HG02840 (cell line): ENCODE measurements at regions not wholly inside any gene's neighbourhood (a gene's known extent, or its start where the extent isn't known, plus 50 kb on each side); places are given as distances from the start of the nearest gene placed in this dataset.

ENCODE experiments used
- ATAC-seq: cut with Tn5 transposase; IDR thresholded peaks from one replicate; pipeline ENCODE4 v1.9.1; 2021; ENCODE audit warnings: mild to moderate bottlenecking, moderate library complexity, moderate number of reproducible peaks; ENCODE audit not compliant: unreplicated experiment, low FRiP score

DNA sequence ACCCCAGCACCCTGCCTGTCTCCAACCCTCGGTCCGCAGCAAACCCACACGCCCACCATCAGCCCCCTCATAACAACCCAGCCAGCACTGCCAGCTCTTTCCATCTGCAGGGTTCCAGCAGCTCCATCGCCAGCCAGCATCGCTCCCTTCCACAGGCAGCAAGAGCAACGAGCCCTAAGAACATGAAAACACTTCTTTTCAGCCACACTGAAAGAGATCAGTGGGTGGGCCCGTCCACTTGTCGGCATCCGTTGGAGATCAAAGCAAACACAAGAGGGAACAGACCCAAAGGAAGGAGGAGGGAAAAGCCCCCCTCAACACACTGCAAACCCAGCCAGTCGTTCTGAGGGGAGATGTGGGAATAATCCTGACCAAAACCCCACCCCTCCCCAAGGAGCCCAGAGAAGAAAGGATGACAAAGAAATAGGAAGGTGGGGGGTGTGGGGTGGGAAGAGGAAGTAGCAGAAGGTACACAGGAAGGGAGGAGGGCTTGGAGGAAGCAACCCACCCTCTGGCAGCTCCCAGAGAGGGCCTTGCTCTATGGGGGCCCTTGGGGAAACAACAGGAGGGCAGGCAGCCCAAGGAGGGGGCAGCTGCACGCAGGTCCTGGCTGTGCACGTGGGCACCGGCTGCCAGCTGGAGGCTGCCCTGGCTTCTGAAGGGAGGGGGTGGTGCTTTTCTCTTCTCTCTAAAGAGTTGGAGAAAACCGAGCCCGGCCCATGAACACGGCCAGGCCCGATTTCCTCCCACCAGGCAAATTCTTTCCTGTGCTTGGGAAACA is 473.6 kb upstream of the PROK2 start:
- ATAC-seq = no peak

DNA sequence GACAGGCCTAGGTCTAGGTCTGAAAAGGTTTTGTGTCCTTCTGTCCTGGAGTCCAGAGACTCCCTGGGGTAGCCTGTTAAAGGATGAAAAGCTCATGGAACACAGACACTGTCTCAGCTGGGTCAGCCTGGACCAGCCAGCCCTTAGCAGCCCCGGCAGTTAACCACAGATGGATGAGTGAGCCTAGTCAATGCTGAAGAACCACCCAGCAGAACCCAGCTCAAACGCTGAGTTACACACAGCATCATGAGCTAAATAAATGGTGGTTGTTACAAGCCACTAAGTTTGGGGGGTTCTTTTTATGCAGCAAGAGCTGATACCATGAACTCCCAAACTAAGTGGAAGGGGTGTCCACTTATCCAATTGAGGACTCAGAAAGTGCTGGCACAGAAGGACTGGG is 472.8 kb upstream of the PROK2 start:
- ATAC-seq = no peak

DNA sequence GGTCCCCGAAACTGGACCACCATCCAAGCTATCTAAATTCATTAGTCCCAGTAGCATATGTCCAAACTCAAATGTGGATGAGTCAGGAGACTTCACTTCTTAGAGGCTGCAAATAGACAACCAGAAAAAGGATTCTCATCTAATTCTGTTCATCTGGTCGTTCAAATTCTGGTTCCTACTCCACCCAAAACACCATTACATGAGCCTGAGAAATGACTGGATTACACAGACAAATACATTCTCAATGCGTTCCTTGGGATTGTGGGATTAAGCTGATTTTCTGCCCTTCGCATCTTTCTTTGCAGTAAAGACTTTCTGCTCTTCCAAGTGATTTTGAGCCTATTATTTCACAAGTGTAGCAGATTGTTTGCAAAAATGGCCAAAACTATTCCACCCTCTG is 472.3 kb upstream of the PROK2 start:
- no peak for ATAC-seq

DNA sequence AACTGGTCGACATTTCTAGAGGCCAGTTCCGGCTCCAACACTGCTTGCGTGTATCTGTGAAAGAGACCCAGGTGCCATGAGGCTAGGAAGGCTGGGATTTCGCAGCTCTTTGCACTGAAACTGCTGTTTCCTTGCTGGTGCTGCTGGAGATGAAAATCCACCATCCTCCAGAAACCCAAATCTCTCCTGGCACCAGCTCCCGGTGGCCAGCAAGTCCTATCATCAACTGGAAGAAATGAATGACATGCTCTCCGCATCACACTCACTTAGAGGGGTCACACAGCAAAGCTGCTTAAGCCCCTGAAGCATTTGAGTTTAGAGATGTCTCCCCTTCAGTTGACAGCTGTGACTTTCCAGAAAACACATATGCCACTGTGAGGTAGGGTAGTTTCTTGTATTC is 471.8 kb upstream of the PROK2 start:
- no peak for ATAC-seq

DNA sequence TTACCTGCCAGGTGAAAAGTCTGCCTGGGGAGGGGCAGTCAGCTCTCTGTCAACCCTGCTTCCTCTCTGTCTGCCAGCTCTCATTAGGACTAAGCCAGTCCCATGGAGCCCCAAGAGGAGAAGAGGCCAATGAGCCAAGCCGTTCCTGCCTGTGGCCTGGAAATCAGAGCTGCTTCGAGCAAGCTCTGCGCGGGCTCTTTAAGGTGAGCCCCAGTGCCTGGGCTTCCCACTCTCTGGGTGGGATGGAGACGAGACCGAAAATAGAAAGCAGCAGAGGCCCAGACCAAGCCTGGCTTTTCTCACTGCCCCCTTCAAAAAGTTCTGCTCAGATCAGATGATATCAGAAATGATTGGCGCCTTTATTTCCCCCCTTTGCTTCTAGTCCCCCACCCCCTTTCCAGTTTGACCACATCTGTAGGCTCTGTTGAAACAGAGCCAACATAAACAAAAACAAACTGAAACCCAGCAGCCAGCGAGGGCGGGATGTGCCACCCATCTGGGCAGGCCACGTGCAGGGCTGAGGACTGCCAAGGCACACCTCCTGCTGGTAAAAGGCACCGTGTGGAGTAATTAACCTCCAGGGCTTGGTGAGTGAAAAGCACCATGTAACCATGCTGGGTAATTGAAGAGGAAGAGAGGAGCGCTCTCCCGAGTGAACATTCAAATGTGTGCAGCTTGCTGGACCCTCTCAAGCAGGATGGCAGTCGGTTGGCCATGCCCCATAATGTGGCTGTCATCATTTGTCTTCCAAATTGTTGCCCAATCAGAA is 471.0 kb upstream of the PROK2 start:
- ATAC-seq = no peak

DNA sequence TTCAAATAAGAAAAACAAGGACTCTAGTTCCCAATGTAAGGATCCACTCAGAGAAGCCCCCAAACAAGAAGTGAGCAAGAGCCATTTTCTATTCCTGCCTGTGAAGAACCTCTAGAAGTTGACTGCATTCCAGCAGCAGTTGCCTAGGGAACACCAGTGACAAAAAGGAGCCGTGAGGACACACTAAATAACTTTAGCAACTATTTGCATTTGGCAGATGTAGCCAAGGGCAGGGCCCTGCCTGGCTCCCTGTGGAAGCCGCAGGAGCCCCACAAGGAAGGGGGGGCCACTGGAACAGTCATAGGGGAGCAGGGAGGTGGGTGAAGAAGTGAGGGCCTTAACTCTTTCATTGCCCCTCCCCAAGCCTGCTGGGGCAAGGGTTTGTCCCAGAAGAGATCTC is 470.2 kb upstream of the PROK2 start:
- ATAC-seq = no peak

DNA sequence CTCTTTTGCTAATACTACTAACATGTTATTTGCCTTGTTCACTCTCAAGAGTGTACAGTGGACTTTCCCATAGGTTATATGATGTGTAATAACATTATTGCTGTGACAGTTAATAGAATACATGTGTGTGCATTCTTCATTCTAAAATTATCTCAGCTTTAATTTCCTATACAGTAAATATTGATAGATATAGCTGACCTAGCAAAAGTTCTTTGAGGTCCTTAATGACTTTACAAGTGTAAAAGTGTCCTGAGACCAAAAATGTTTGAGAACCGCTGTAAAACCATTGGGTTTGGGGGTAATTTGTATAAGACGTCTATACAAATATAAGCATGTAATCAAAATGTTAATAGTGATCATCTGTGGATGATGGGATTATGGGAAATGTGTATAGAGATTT is 469.5 kb upstream of the PROK2 start:
- ATAC-seq = no peak

DNA sequence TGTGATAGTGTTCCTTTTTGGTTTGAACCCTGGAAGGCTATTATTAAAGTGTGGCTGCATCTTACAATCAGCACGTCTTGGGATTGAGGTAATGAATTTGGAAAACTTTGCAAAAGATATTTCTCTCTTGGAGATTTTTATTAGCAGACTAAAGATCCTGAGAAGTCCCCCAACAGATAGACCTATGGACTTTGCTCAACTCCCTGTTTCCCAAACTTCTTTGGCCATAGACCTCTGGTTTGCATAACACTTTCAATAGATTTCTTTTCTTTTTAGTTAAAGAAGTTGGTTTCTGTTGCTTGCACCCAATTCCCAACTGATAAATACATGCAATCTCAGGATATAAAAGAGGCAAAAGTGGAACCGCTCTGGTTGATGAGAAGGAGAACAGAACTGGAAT is 465.8 kb upstream of the PROK2 start:
- ATAC-seq = no peak

DNA sequence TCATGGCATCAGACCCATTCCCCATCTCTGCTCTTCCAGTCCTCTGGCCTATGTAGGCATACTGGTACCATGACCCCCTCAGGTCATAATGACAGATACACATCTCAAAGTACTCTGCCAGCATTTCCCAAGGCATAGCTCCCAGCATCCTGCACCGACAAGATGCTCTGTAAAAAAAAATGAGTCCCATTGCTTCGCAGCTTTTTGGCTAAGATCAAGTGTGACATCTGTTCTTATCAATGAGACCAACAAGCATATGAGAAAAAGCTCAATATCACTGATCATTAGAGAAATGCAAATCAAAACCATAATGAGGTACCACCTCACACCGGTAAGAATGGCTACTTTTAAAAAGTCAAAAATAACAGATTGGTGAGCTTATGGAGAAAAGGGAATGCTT is 463.9 kb upstream of the PROK2 start:
- no peak for ATAC-seq

DNA sequence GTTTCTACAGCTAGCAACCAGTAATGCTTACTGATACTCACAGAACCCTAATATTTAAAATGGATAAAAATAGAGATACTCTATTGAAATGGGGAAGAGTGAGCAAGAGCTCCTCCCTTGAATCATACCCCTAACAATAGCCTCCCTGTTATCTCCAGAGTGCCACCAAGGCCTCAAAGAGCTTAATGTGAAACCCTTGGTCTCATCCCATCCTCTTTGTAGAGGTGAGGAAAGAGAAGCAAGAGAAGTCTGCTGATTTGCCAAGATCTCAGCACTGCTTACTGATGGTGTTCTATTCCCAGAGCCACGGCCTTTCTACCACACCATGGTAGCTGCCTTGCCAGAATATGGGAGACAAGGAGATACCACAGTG is 463.4 kb upstream of the PROK2 start:
- ATAC-seq = no peak

DNA sequence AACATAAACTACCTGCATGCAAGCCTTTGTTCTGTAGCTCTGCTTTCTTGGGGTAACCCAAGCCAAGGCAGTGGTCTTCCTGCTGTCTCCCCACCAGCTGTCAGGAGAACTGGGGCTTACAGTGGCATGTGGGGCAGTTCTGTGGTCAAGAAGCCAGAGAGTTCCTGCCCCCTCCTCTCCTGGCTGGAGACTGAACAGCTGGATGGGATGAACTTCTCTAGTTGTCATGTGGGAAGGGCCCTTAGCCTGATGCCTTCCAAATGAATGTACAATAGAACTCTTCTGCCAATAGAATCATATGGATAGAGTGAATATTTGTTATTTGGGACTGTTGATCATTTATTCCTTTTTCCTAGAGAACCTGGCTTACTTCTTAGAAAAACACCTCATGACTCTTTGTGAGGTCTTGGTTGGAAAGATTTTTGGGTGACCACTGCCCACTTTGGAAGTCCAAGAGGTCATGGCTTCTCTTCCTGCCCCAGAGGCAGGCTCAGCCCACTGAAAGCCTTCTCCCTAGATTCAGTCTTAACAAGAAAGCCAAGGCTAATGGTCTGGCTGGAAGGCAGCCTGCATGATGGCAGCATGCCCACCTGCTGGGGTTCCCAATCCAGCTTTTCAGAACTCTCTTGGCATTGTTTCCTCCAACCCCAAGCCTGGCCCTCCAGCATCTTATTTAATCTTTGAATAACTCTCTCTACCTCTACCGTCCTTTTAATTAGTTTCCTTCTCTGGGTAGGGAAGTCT is 462.9 kb upstream of the PROK2 start:
- no peak for ATAC-seq

DNA sequence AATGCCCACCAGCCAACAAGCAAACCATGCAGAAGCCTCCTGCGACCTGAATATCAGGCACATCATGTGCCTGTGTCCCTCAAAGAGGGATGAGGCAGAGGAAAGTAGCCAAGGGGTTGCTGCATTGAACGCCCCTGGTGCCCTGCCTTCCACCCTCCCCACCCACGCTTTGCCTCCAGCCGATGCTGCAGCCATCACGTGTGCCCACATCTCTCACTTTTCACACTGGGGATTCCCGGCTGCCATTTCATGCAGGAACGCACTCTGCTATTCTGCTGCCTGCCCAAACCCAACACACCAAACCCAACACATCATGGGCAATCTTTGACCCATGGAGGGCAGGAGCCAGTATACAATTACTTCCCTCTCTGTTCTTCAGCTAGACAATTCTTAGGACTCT is 462.2 kb upstream of the PROK2 start:
- ATAC-seq = no peak

DNA sequence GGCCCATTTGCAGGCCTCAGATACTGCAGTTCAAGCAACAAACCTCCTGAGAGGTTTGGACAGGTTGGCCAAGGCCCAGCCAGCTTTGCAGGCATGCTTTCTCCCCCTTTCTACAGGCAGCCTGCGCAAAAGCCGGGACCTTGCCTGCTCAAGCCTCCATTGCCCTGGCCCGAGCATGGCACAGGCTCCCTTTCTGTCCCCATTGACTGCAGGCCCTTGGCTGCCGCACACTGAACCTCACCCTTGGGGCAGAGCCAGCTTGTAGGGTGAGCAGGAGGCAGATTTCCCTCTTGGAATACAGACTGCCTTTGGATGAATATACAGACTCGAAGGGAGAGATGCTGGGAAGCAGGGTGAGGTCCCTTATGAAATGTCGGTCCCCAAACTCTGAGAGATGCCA is 461.7 kb upstream of the PROK2 start:
- no peak for ATAC-seq

DNA sequence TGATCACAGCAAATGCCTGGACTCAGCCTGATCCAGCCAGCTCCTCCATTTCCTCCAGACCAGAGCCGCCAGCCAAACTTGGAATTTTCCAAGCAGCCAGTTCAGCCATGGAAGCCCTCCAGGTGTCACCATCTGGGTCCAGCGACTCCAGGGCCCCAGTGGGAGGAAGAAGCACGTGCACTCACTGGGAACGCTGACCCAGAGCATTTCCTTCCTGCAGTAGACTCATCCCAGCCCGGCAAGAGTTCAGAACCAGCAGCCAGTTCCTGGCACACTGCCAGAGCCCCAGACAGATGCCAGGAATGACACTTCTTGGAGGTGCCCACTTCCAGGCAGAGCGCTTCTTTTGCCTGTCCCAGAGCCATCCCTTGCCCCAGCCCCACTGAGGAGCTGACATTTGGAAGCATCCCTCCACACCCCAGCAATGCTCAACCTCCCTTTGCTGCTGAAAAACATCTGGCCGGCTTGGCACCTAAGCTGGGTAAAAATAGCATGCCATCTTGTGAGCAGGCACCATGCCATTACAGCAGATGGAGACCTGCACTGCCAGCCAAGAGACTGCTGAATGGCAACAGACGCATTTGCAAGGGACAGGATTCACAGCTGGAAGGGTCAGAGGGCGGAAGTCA is 460.3 kb upstream of the PROK2 start:
- no peak for ATAC-seq

DNA sequence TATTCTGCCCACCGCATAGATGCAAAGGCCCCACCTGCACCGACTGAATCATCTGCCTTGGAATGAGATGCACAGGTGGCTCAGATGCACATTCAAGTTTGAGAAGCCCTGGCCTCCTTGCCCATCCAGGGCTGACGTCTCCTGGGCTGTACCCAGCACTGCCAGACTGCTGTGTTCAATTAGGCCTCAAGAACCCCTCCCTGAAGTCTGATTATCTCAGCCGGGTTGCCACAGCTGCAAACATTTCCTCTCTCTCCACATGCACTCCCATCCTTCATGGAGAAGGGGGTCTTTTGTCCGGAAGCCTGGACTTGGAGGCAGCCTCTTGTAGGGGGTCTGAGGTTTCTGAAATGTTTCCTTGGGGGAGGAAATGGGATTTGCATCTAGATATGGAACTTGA is 459.4 kb upstream of the PROK2 start:
- ATAC-seq = no peak

DNA sequence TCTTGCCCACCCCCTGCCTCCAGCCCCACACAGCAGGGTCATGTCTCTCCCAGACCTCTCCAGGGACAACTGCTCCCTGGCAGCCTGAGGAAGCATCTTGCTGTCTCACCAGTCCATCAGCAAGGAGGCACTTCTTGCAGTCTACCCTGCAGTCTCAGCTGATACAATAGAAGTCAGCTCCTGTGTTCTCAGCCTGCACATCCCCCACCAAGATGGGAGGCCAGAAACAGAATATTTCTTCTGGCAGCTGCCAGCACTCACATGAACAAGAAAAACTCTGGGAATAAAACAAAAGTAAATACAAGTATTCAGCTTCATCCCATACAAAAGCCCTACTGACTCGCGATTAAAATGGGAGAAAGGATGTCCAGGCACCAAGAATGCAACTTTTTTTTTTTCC is 457.4 kb upstream of the PROK2 start:
- ATAC-seq = no peak

DNA sequence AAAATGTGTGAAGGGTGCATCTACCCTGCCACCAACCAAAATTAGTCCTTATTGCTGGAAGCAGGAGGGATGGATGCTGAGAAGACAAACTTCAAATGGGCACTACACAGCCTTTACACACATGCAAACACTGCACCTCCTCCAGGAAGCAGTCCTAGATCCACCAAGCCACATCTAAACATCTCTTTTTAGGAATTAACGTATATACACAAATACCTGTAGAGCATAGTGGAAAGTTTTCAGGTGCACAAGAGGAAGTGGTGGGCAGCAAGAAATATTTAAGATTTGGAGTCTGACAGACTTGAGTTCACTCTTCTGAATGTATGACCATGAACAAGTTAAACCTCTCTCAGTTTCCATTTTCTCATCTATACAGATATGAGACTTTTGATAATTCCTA is 456.6 kb upstream of the PROK2 start:
- no peak for ATAC-seq

DNA sequence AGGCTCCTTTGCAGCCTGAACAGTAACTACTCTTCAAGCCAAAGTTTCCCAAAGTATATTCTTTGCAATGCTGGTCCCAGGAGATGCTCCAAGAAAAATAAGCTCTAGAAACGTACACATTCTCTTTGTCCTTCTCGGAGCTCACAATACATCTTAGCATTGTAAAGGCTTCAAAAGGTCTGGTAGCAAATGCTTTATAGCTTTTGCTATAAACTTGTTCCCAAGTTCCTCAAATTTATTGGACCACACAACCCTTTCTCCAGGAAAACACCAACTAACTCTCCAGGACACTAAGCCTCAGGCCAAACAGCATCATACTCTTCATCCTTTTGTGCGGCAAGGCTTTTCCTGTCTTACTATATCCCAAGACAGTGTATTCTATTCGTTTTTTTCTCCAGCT is 455.6 kb upstream of the PROK2 start:
- no peak for ATAC-seq

DNA sequence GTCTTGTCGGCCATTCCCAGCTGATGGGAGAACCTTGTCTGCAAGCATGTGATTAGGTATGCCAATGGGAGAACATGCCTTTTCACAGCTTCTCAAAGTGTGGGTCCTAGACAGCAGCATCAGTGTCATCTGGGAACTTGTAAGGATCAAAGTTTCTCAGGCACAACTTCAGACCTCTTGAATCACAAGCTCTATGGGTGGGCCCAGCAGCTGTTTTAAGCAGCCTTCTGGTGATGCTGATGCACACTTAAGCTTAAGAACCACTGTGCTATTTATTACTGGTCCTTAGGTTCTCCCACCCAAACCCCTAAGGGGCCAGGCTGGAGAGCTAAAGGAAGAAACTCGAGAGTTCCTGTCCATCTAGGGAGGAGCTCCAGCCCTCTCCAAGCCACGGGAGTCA is 453.9 kb upstream of the PROK2 start:
- ATAC-seq = no peak

DNA sequence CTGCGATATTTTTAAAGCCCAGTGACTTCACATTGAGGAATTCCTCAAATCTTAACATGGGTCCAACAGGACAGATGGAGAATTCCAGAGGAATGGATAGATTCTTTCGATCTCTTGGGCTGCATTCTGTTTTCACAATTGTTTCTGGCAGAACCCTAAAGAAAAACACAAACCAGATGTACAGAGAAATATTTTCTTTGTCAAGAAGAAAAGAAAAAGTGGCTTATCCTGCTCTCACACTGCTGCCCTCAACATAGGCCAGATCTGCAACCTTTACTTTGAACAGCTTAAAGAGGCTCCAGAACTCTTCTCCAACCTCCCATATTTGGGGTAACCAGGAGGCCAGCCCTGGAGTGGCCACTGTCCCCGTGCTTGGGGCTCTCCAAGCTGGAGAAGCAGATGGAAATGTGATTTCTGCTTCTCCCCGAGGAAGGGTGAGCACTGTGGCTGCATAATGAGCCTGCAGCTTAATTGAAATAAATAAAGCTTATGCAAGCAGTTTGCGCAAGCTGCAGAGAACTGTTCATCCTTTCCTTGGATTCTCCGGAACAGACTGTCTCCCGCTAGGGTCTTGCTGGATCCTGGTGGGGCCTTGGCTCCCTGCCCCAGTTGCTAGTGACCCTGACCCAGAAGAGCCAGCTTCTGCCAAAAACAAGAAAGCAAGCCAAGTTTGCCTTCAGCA is 453.2 kb upstream of the PROK2 start:
- no peak for ATAC-seq

DNA sequence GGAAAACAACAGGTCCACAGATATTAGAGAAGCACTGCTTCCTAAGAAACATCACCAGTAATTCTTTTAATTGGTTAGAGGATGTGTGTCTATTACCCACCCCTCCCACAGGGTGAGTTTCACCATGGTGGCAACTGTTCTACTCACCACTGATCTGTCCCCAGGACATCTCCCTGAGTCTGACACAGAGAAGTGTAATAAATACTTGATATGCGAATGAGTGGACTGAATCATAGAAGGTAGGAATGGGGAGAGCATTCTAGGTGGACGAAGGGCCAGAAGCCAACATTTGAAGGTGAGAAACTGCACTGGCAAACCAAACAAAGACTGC is 452.7 kb upstream of the PROK2 start:
- ATAC-seq = no peak
